PC-9 (cell line): ENCODE measurements at regions not wholly inside any gene's neighbourhood (a gene's known extent, or its start where the extent isn't known, plus 50 kb on each side); places are given as distances from the start of the nearest gene placed in this dataset.

ENCODE experiments used
- BruUV-seq: library from RNA; stranded (reverse); fragments of 400-500 nt; replicated peaks from 2 replicates; lab custom pipeline; 2021; lab: Mats Ljungman, UMichigan
- CTCF ChIA-PET: fragments of 300-600 bp; sonication (Branson Sonifier 250); formaldehyde crosslinking; loops from one replicate; lab custom pipeline; 2022; ENCODE audit warnings: antibody characterized with exemption; lab: Charles Lee
- POLR2A ChIA-PET: fragments of 300-600 bp; sonication (Branson Sonifier 250); formaldehyde crosslinking; loops from one replicate; lab custom pipeline; 2022; ENCODE audit warnings: antibody characterized with exemption; ENCODE audit not compliant: unreplicated experiment; lab: Charles Lee
- DNase-seq, 2 experiments: peaks; one replicate each; pipeline versions ENCODE4 v3.0.0 to v3.0.0-alpha.2; 2015 to 2022; ENCODE audit warnings: mixed read lengths in 1 of 2
- H2AFZ ChIP-seq: fragments of 200-600 bp; sonication (generic); 2 replicates; pipeline ENCODE4 v1.8.1; 2017; ENCODE audit warnings: antibody characterized with exemption
- H3F3A ChIP-seq: fragments of 200-600 bp; sonication (generic); 2 replicates; pipeline ENCODE4 v1.8.1; 2017; ENCODE audit warnings: antibody characterized with exemption, mild to moderate bottlenecking, low read depth; ENCODE audit not compliant: insufficient read depth
- H3K27ac ChIP-seq: fragments of 200-600 bp; sonication (generic); 2 replicates; pipeline ENCODE4 v1.6.1; 2016; ENCODE audit warnings: mixed run types
- H3K27me3 ChIP-seq: fragments of 200-600 bp; sonication (generic); 2 replicates; pipeline ENCODE4 v1.6.1; 2016; ENCODE audit warnings: low read depth, mixed run types; ENCODE audit not compliant: insufficient read depth
- H3K36me3 ChIP-seq: fragments of 200-600 bp; sonication (generic); 2 replicates; pipeline ENCODE4 v1.6.1; 2016; ENCODE audit warnings: low read depth, mixed run types
- H3K4me1 ChIP-seq: fragments of 200-600 bp; sonication (generic); replicated peaks from 2 replicates; pipeline ENCODE4 v1.6.1; 2016; ENCODE audit warnings: mixed run types; ENCODE audit not compliant: insufficient read depth
- H3K4me2 ChIP-seq: fragments of 200-600 bp; sonication (generic); 2 replicates; pipeline ENCODE4 v1.6.1; 2017; ENCODE audit warnings: mixed run types
- H3K4me3 ChIP-seq: fragments of 200-600 bp; sonication (generic); 2 replicates; pipeline ENCODE4 v1.6.1; 2016; ENCODE audit warnings: mixed run types
- H3K79me2 ChIP-seq: fragments of 200-600 bp; sonication (generic); 2 replicates; pipeline ENCODE4 v1.6.1; 2017; ENCODE audit warnings: low read depth, mixed run types
- H3K9me2 ChIP-seq: fragments of 200-600 bp; sonication (generic); 2 replicates; pipeline ENCODE4 v1.8.1; 2017; ENCODE audit warnings: mild to moderate bottlenecking; ENCODE audit not compliant: insufficient read depth
- H3K9me3 ChIP-seq: fragments of 200-600 bp; sonication (generic); 2 replicates; pipeline ENCODE4 v1.8.1; 2016; ENCODE audit warnings: low read depth; ENCODE audit not compliant: insufficient read depth
- H4K20me1 ChIP-seq: fragments of 200-600 bp; sonication (generic); 2 replicates; pipeline ENCODE4 v1.8.1; 2017; ENCODE audit not compliant: insufficient read depth
- CTCF ChIP-seq: fragments of 200-600 bp; sonication (generic); conservative IDR thresholded peaks from 2 replicates; pipeline ENCODE4 v1.6.1; 2017; ENCODE audit warnings: mixed run types, antibody characterized with exemption, mild to moderate bottlenecking, moderate library complexity
- EZH2 ChIP-seq: fragments of 200-600 bp; sonication (generic); IDR thresholded peaks from 2 replicates; pipeline ENCODE4 v1.8.0; 2017; ENCODE audit warnings: antibody characterized with exemption, low read depth
- intact Hi-C: fragments of 100-400 bp; cut with micrococcal nuclease; formaldehyde crosslinking; loops from one replicate; pipeline ENCODE4 v1.10.0; 2022; ENCODE audit not compliant: unreplicated experiment

DNA sequence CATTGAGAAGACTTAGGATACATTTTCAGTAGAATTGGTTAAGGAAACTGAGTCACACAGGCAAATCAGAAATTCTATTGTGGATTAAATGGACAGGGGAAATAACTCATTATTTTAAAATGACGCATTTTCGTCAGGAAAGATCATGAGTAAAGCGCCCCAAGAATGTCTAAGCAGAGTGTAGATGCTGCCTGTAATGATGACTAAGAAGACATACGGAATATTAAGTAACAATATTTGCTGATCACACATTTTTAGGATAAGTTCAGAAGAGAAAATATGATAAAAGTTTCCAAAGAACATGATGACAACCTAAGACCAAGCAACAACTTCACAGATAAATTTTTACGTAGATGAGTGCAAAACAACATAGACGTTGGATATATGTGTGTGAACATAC lies 596.3 kb upstream of the TENM3 start:
- Histone ChIP-seq H3K4me3 (no peak overlapping the region), H4K20me1 (no peaks in the 10 kb centered on the region), H2AFZ (no peak overlapping the region), H3K9me3 (no peaks in the 10 kb centered on the region), H3K27ac (no peak overlapping the region), H3K27me3 (peaks cover 14% of the 10 kb centered on the region; the same call in 1 of the 2 replicates), H3K4me1 (no peaks in the 10 kb centered on the region), H3K79me2 (no peaks in the 10 kb centered on the region), H3K9me2 (no peaks in the 10 kb centered on the region), H3F3A (no peaks in the 10 kb centered on the region), H3K4me2 (no peak overlapping the region), H3K36me3 (no peaks in the 10 kb centered on the region)
- ChIA-PET CTCF (no interaction called here), POLR2A (no interaction called here)
- no peak for TF ChIP-seq CTCF
- TF ChIP-seq EZH2, result no peak
- intact Hi-C loops, result no loop called here
- DNase-seq, result no peak
- BruUV-seq, result no TSS peak

DNA sequence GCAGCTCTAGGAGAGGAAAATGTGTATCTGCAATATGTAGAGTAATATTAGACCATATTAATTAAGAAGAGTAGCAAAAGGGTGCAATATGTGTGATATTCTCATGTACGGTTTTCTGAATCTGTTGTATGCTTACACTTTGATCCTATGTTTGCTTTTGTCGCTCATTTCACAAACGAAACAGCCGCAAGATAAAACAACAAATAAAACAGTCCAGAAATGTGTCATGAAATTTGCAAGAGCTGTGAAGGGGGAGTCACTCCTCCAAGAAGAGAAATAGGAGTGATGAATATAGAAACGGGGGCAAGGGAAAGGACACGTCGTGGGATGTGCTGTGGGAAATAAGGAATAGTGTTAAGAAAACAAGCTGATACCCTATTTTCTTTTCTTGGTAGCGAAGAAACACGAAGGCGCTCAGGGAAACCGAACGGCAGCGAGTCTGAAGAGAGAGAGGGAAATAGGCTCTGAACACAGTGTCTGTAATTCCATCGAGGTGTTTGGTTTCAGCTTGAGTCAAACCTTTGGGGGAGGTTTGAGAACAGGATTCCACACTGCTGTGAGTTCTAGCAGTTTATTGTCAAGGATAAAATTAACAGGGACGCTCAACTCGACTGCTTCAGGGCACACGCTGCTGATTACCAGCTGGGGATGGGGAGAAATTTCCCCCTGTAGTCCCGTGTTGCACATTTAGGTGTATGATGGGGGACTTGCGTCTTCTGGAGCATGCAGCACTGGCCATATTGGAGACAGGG lies 595.6 kb upstream of the TENM3 start:
- Histone ChIP-seq H2AFZ (no peak overlapping the region), H3K4me1 (no peaks in the 10 kb centered on the region), H3K9me2 (no peaks in the 10 kb centered on the region), H3K27me3 (peaks cover 14% of the 10 kb centered on the region; the same call in 1 of the 2 replicates), H3F3A (no peaks in the 10 kb centered on the region), H3K9me3 (no peaks in the 10 kb centered on the region), H4K20me1 (no peaks in the 10 kb centered on the region), H3K36me3 (no peaks in the 10 kb centered on the region), H3K79me2 (no peaks in the 10 kb centered on the region), H3K27ac (no peak overlapping the region), H3K4me3 (no peak overlapping the region), H3K4me2 (no peak overlapping the region)
- TF ChIP-seq CTCF (no peak), EZH2 (no peak)
- ChIA-PET CTCF (no interaction called here), POLR2A (no interaction called here)
- intact Hi-C loops, result no loop called here
- DNase-seq, result no peak
- BruUV-seq, result no TSS peak

- no peaks in the 10 kb centered on the region for H3K9me2 ChIP-seq
- H3K4me3 ChIP-seq, result no peak overlapping the region
- intact Hi-C loops, result no loop called here
- H3K9me3 ChIP-seq, result no peaks in the 10 kb centered on the region
- H3K4me1 ChIP-seq, result no peaks in the 10 kb centered on the region
- no peak overlapping the region for H3K27ac ChIP-seq
- H3K4me2 ChIP-seq, result no peak overlapping the region
- BruUV-seq, result no TSS peak
- H3F3A ChIP-seq, result no peaks in the 10 kb centered on the region
- no peaks in the 10 kb centered on the region for H4K20me1 ChIP-seq
- no peaks in the 10 kb centered on the region for H3K36me3 ChIP-seq
- no peak for TF ChIP-seq EZH2
- no peak for TF ChIP-seq CTCF
- CTCF ChIA-PET, result no interaction called here
- H2AFZ ChIP-seq, result no peak overlapping the region
- no peak for DNase-seq
- POLR2A ChIA-PET, result no interaction called here
- H3K27me3 ChIP-seq, result peaks cover 14% of the 10 kb centered on the region; the same call in 1 of the 2 replicates
- H3K79me2 ChIP-seq, result no peaks in the 10 kb centered on the region
These were observed 593.0 kb upstream of the TENM3 start for GRCh38 chr4:181650033-181650825.
